Stimulated activated CD4-positive, alpha-beta T cell treated with anti-CD3 and anti-CD28 coated beads, Interleukin-15, amount 100 ng/mL, for 24 hours (primary cell): ENCODE measurements at regions not wholly inside any gene's neighbourhood (a gene's known extent, or its start where the extent isn't known, plus 50 kb on each side); places are given as distances from the start of the nearest gene placed in this dataset.
"Not testable (repeated sequence)": the region's sequence is repeated elsewhere in the genome, so short reads cannot be mapped to it uniquely, and the experiment has no call there.

ENCODE experiments used
- DNase-seq: peaks from one replicate; pipeline ENCODE4 v3.0.0-alpha.2; 2020

DNA sequence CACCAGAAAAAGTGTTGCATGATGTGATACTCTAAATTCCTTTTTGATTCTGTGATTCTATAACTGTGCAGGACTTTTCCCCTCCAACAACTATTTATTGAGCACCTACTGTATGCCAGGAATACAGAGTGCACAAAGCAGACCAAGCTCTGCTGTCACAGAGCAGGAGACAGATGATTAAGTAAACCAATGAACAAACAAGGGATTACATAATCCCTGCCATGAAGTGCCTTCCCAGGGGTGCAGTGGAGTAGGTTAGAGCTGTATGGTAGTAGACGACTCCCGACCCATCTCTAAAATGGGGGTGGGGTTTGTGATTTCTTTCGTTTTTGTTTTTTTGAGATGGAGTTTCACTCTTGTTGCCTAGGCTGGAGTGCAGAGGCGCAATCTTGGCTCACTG lies 213.9 kb downstream of the TBX5 start:
- DNase-seq, result no peak

- no peak for DNase-seq
Measured at GRCh38 chr12:114191581-114191980, 214.4 kb downstream of the TBX5 start.

DNA sequence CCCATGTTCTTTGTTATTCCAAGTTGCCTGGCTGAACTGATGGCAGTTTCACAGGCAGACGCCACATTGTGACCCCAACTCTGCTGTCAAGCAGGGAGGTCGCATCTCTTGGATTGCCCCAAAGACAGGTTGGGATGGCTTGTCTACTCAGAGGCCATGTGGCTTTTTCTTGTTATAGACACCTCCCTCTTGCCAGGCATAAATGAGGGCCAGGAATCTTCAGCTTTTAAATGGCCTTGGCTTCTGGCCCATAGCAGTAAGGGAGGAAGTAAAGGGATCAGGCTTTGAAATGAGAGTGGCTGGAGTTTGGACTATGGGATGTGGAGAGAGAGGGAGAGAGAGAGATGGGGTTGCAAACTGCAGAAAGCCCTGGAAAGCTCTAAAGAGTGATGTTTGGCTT lies 215.0 kb downstream of the TBX5 start:
- no peak for DNase-seq

GRCh38 chr12:114189266-114189665 lies 216.7 kb downstream of the TBX5 start:
- DNase-seq, result no peak

GRCh38 chr12:114186241-114187002 lies 219.5 kb downstream of the TBX5 start:
- no peak for DNase-seq

- DNase-seq, result no peak
Measured at GRCh38 chr12:114185036-114185435, 218.9 kb upstream of the RBM19 start.

DNA sequence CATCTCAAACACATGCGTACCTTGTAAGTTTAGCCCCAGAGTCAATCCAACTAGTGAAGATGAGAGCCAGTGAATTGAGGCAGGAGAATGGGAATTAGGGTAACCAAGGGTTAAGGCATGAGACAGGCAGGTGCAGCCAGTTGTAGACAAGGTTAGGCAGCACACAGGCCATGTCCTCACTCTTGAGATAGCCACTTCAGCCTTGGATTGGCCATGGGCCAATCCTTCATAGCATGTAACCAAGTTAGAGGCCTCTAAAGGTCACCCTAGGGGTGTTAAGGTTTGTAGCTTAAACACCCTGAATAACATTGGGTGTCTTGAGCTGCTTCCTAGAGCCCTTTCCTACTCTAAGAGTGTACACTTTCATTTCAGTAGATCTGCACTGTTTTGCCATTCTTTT lies 208.2 kb upstream of the RBM19 start:
- DNase-seq, result no peak

DNA sequence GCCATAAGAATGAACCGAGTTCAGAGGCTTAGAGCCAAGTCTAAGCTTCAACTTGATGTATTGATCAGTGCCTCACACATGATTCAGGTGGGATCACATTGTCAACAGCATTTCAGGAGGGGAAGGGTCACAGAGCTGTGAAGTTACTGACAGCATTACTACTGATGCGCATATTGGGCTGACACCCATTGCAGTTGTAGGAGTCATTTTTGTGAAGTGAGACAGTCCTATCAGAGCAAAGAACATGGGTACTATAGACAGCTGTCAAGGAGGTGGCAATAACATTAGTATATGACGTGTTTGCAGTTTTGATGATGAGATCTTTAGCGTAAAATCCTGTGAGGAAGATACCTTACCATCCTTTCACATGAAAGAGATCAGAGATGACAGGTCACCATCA lies 206.0 kb upstream of the RBM19 start:
- DNase-seq, result no peak

GRCh38 chr12:114168061-114168460 lies 201.9 kb upstream of the RBM19 start:
- no peak for DNase-seq

DNA sequence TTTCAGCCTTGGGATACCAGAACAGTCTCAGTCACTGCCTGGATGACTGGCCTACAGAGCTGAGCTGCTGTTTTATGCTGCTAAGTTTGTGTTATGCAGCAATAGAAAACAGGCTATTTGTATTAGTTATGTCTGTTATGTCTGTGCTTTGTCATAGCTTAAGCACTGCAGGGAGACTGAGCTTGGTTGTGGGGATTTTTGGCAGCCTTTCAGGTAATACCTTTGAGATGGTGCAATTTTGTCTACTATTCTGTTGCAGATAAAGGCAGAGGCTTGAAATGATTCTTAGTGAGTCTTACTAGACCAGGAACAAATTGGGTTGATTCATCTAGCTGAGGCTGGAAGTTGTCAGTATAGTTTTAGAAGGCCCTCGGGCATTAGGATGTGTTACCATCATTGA lies 201.3 kb upstream of the RBM19 start:
- no peak for DNase-seq

DNA sequence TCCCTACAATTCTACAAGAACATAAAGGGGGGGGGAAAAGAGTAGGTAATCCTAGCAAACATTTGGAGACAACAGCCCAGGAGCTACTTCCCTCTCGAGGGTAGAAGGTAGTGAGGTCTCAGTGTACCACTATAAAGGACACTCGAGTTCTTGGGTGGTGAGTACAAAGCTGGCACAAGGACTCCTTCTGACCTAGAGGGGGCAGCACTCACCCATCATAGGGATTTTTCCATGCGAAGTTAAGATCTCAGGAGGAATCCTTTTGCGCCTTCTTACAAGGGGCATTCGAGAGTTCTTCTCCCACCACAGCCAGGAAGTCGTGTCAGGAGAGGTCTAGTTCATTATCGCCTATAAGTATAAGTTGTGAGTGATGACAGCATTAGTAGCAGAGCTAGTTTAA lies 200.2 kb upstream of the RBM19 start:
- DNase-seq, result peak; percentile 4

DNA sequence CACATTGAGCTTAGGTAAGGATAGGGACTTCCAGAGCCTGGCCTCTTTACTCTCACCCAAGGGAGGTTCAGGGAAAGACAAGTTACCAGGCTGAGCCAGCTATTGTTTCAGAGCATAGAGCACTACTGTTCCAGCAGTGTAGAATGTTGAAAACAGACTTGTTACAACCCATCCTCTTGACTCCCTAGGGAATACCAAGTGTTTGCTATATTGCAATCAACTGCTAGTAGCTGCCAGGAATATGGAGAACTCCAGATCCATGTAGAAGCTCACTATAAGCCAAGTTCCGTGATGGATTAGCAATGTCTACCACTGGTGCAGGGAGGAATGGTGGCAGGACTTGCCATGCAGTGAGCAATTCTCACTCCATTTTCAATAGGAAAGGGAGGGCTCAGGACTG lies 199.8 kb upstream of the RBM19 start:
- no peak for DNase-seq

DNA sequence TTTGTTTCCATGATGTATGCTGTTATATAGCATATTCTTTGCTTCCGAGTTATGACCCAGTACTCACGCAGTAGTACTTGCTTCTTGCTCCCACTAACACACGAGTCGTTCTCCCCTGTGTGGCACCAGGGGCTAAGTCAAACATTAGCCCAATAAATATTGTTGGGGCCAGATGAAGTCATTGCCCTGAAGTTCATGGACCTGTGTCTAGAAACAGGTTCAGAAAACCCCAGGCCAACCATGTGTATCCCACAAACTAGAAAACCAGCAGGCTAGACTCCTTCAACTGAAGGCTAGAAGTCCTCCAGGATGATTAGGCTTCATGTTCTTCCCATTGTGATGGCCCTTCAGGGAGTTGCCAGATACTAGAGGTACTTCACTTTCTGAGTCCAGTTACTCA lies 198.2 kb upstream of the RBM19 start:
- DNase-seq, result no peak

GRCh38 chr12:114163771-114164170 lies 197.6 kb upstream of the RBM19 start:
- DNase-seq, result no peak

GRCh38 chr12:114160445-114160844 lies 194.3 kb upstream of the RBM19 start:
- DNase-seq, result no peak

- DNase-seq, result no peak
Measured at GRCh38 chr12:114152890-114153289, 186.8 kb upstream of the RBM19 start.

GRCh38 chr12:114152066-114152465 lies 185.9 kb upstream of the RBM19 start:
- no peak for DNase-seq

DNA sequence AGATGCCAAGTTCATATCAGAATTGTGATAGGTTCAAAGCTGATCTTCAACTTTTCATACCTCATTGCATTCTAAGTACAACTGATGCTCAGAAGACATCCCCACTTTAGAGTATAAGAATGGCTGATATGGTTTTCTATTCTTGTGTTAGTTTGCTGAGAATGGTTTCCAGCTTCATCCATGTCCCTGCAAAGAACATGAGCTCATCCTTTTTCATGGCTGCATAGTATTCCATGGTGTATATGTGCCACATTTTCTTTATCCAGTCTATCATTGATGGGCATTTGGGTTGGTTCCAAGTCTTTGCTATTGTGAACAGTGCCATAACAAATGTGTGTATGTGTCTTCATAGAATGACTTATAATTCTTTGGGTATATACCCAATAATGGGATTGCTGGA lies 184.5 kb upstream of the RBM19 start:
- not testable (repeated sequence) for DNase-seq

GRCh38 chr12:114141921-114142564 lies 175.9 kb upstream of the RBM19 start:
- no peak for DNase-seq

DNA sequence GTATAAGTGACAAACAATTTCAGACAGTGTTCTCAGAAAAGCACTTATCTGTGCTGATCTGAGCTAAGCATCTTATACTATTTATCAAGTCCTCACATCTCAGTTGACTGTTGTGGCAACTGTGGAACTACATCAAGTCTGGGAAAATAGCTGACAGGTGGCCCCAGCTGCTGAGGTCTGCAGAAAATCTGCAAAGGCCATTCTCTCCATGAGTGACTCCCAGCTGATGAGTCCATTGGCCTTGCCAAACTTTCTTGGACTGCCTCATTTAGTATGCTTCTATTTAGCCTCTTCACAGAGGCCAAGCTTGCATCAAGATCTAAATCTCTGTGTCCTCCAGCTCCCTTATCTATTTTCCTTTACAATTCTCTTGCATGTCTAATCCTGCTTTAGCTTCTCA lies 174.5 kb upstream of the RBM19 start:
- no peak for DNase-seq

GRCh38 chr12:114136631-114137030 lies 170.5 kb upstream of the RBM19 start:
- DNase-seq, result no peak

- no peak for DNase-seq
Measured at GRCh38 chr12:114134922-114135321, 168.8 kb upstream of the RBM19 start.

DNA sequence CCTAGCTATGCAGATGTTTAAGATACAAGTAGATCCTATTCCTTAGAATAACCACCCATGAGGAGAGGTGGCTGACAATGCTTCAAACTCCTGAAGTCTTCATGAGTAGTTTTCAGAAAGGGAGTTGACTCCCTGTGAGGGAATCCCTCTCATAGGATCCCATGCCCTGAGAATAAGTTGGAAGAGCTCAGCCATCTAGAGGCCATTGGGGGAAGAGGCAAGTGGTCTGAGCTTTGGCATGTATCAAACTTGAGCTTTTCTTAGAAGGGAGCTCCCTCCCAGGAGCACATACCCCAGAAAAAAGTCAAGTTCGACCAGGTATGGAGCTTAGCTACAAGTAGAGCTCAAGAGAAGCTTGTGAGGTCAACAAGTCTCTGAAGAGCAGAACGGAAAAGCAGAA lies 165.7 kb upstream of the RBM19 start:
- DNase-seq, result no peak

DNA sequence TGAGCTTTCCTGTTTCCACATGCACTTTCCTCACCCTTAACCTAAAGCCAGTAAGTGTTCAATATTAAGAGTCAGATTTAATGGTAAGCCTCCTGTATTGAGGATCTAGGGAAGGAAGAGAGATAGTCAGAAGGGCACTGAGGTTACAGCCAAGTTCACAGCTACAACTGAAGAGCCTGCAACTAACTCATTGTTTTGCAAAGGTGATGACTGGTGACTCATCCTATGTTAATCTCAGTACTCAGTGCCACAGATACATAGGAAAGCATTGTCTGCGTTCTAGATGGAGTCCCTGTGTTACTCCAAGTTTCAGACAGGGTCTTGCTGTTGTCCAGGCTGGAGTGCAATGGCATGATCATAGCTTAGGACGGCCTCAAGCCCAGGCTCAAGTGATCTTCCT lies 157.0 kb upstream of the RBM19 start:
- DNase-seq, result no peak

- no peak for DNase-seq
Measured at GRCh38 chr12:114122016-114122415, 155.9 kb upstream of the RBM19 start.
